ENCODE measurements at regions not wholly inside any gene's neighbourhood (a gene's known extent, or its start where the extent isn't known, plus 50 kb on each side); places are given as distances from the start of the nearest gene placed in this dataset.
A peak's percentile ranks its signal among the peaks of the same experiment; 100 is the strongest.

DNA sequence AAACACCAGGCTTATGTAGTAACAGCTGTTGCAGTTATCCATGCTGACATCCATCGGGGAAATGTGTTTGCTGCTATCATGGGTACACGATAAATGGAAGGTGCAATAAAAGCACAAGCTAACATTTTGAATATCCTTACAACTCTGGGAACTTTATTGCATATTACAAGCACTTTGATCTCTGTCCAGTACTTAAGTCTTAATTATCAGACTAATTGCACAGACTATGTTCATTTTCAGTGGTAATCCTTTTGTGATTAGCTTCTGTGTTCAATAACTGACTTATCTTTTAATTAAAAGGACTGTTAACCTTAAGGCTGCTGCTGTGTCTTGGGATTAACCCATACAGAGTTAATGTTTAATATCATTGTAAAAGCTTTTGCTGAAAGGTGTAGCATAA is 101.4 kb upstream of the ATP5MC3 start:
- no TSS peak for BruUV-seq (replicated peaks)
- intact Hi-C loops (cut with micrococcal nuclease; ENCODE audit: unreplicated experiment), result loop anchor here (1.0 to 5.0 kb wide), 4 partner anchors 80 to 581 kb away; no protein-coding TSS in a partner anchor

DNA sequence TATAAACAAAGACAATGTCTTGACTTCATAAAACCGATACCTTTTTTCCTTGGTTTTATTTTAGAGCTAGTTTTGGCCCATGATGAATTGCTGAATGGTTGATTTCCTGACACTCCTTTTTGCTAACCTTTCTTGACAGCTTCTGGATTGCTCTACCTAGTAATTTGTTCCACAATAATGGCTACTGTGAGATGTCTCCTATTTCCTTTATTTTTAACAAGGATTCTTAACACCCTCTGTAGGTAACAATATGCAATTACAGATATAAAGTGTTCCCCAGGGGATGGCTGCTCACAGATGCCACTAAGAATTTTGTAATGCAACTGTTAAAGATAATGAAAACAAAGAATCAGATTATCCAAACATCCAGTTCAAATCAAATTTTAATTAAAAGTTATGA is 100.8 kb upstream of the ATP5MC3 start:
- intact Hi-C loops (cut with micrococcal nuclease; ENCODE audit: unreplicated experiment), result loop anchor here (1.0 to 5.0 kb wide), 4 partner anchors 79 to 580 kb away; no protein-coding TSS in a partner anchor
- CTCF ChIA-PET, result interaction anchor here (1.0 to 2.1 kb wide), 2 partner anchors 31 to 78 kb away, joined by 7 to 9 read pairs; no protein-coding TSS in a partner anchor
- no peak for DNase-seq
- no peaks in the 10 kb centered on the region for H3K4me1 Mint-ChIP-seq (ENCODE audit: low read depth, unreplicated experiment)
- no peak overlapping the region for H3K27ac Mint-ChIP-seq (ENCODE audit: unreplicated experiment)
- no peak overlapping the region for H3K4me3 Mint-ChIP-seq (ENCODE audit: low read depth, unreplicated experiment)
- no peaks in the 10 kb centered on the region for H3K36me3 Mint-ChIP-seq (ENCODE audit: insufficient read depth, unreplicated experiment)
- BruUV-seq (replicated peaks), result no TSS peak
- peaks cover 25% of the 10 kb centered on the region for H3K27me3 Mint-ChIP-seq (ENCODE audit: unreplicated experiment)
- no peaks in the 10 kb centered on the region for H3K9me3 Mint-ChIP-seq (ENCODE audit: low read depth, unreplicated experiment)
- TF ChIP-seq, protein P1, sequence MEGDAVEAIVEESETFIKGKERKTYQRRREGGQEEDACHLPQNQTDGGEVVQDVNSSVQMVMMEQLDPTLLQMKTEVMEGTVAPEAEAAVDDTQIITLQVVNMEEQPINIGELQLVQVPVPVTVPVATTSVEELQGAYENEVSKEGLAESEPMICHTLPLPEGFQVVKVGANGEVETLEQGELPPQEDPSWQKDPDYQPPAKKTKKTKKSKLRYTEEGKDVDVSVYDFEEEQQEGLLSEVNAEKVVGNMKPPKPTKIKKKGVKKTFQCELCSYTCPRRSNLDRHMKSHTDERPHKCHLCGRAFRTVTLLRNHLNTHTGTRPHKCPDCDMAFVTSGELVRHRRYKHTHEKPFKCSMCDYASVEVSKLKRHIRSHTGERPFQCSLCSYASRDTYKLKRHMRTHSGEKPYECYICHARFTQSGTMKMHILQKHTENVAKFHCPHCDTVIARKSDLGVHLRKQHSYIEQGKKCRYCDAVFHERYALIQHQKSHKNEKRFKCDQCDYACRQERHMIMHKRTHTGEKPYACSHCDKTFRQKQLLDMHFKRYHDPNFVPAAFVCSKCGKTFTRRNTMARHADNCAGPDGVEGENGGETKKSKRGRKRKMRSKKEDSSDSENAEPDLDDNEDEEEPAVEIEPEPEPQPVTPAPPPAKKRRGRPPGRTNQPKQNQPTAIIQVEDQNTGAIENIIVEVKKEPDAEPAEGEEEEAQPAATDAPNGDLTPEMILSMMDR (IDR thresholded peaks at IDR 0.05; ENCODE audit: unreplicated experiment), result peak; percentile 41

More for the DNA sequence above, 101.4 kb upstream of the ATP5MC3 start:
- no peaks in the 10 kb centered on the region for H3K36me3 Mint-ChIP-seq (ENCODE audit: insufficient read depth, unreplicated experiment)
- CTCF ChIA-PET, result interaction anchor here (1.0 to 2.1 kb wide), 3 partner anchors 32 to 79 kb away, joined by 4 to 9 read pairs (median 7); no protein-coding TSS in a partner anchor
- TF ChIP-seq, protein P1 (IDR thresholded peaks at IDR 0.05; ENCODE audit: unreplicated experiment), result no peak
- H3K4me3 Mint-ChIP-seq (ENCODE audit: low read depth, unreplicated experiment), result no peak overlapping the region
- H3K4me1 Mint-ChIP-seq (ENCODE audit: low read depth, unreplicated experiment), result no peaks in the 10 kb centered on the region
- DNase-seq, result no peak
- H3K27me3 Mint-ChIP-seq (ENCODE audit: unreplicated experiment), result peaks cover 25% of the 10 kb centered on the region
- no peaks in the 10 kb centered on the region for H3K9me3 Mint-ChIP-seq (ENCODE audit: low read depth, unreplicated experiment)
- H3K27ac Mint-ChIP-seq (ENCODE audit: unreplicated experiment), result no peak overlapping the region

DNA sequence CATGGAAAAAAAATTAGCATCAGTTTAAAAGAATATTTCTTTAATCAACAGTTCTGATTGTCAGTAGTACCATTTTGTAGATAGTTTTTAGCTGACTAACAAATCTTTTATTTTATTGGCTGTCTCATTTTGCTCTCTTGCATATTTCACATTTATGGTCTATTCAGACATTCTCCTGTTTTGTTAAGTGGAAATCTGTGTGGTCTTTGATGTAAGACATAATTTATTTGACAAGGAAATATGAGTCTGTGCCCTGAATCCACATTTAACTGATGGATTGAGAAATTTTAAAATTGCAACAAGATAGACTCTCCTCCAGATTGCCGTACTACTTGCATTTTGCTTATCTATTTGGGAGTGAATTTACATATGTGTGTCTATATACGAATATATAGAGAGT is 96.3 kb upstream of the ATP5MC3 start:
- H3K4me1 Mint-ChIP-seq (ENCODE audit: low read depth, unreplicated experiment), result no peaks in the 10 kb centered on the region
- intact Hi-C loops (cut with micrococcal nuclease; ENCODE audit: unreplicated experiment), result no loop called here
- CTCF ChIA-PET, result no interaction called here
- DNase-seq, result no peak
- H3K4me3 Mint-ChIP-seq (ENCODE audit: low read depth, unreplicated experiment), result no peak overlapping the region
- H3K27ac Mint-ChIP-seq (ENCODE audit: unreplicated experiment), result no peak overlapping the region
- no peaks in the 10 kb centered on the region for H3K27me3 Mint-ChIP-seq (ENCODE audit: unreplicated experiment)
- no peaks in the 10 kb centered on the region for H3K36me3 Mint-ChIP-seq (ENCODE audit: insufficient read depth, unreplicated experiment)
- H3K9me3 Mint-ChIP-seq (ENCODE audit: low read depth, unreplicated experiment), result no peaks in the 10 kb centered on the region
- TF ChIP-seq, protein P1 (IDR thresholded peaks at IDR 0.05; ENCODE audit: unreplicated experiment), result no peak
- no TSS peak for BruUV-seq (replicated peaks)

DNA sequence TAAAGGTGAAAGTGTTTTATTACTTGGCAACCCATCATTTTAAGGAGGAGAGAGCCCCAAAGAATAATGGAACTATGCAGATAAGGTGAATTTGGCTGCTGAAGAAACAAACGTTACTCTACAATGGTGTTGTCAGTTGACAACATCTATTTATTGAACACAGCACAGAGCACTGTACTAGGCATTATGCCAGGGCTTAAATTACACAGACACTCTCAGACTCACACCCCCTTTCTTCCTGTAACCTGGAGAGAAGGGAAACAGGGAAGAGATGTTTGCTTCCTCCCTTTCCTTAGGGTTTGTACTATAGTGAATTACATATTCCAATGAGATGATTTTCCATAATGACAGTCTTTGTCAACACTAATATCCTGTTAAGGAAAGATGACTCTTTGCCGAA is 94.0 kb upstream of the ATP5MC3 start:
- TF ChIP-seq, protein P1 (IDR thresholded peaks at IDR 0.05; ENCODE audit: unreplicated experiment), result no peak
- no peak for DNase-seq
- Mint-ChIP-seq H3K4me1 (ENCODE audit: low read depth, unreplicated experiment) (no peaks in the 10 kb centered on the region), H3K27me3 (ENCODE audit: unreplicated experiment) (no peaks in the 10 kb centered on the region), H3K27ac (ENCODE audit: unreplicated experiment) (no peak overlapping the region), H3K36me3 (ENCODE audit: insufficient read depth, unreplicated experiment) (no peaks in the 10 kb centered on the region), H3K9me3 (ENCODE audit: low read depth, unreplicated experiment) (no peaks in the 10 kb centered on the region), H3K4me3 (ENCODE audit: low read depth, unreplicated experiment) (no peak overlapping the region)
- intact Hi-C loops (cut with micrococcal nuclease; ENCODE audit: unreplicated experiment), result no loop called here
- CTCF ChIA-PET, result no interaction called here
- no TSS peak for BruUV-seq (replicated peaks)
